Calu3 (cell line): ENCODE measurements at regions not wholly inside any gene's neighbourhood (a gene's known extent, or its start where the extent isn't known, plus 50 kb on each side); places are given as distances from the start of the nearest gene placed in this dataset.
"Not testable (repeated sequence)": the region's sequence is repeated elsewhere in the genome, so short reads cannot be mapped to it uniquely, and the experiment has no call there.

Experiments used
- BruUV-seq: library from RNA; stranded (reverse); fragments of 400-500 nt; replicated peaks from 2 replicates; lab custom pipeline; 2021; lab: Mats Ljungman, UMichigan
- CTCF ChIA-PET: fragments of 300-600 bp; sonication (Branson Sonifier 250); formaldehyde crosslinking; loops from one replicate; lab custom pipeline; 2022; ENCODE audit warnings: antibody characterized with exemption; lab: Charles Lee
- DNase-seq: peaks from one replicate; pipeline ENCODE4 v3.0.0; 2022
- H3K27ac Mint-ChIP-seq: one replicate; pipeline ENCODE4 v1.8.0; 2022; ENCODE audit warnings: mixed read lengths; ENCODE audit not compliant: unreplicated experiment
- H3K27me3 Mint-ChIP-seq: one replicate; pipeline ENCODE4 v1.8.0; 2022; ENCODE audit warnings: mixed read lengths; ENCODE audit not compliant: unreplicated experiment
- H3K36me3 Mint-ChIP-seq: one replicate; pipeline ENCODE4 v1.8.0; 2022; ENCODE audit warnings: mild to moderate bottlenecking, moderate library complexity, mixed read lengths; ENCODE audit not compliant: insufficient read depth, unreplicated experiment
- H3K4me1 Mint-ChIP-seq: one replicate; pipeline ENCODE4 v1.8.0; 2022; ENCODE audit warnings: mild to moderate bottlenecking, low read depth, mixed read lengths; ENCODE audit not compliant: unreplicated experiment
- H3K4me3 Mint-ChIP-seq: one replicate; pipeline ENCODE4 v1.8.0; 2022; ENCODE audit warnings: mild to moderate bottlenecking, low read depth, moderate library complexity, mixed read lengths; ENCODE audit not compliant: unreplicated experiment
- H3K9me3 Mint-ChIP-seq: one replicate; pipeline ENCODE4 v1.8.0; 2022; ENCODE audit warnings: low read depth, mixed read lengths; ENCODE audit not compliant: unreplicated experiment
- CTCF ChIP-seq: fragments of 200-600 bp; IDR thresholded peaks from one replicate; pipeline ENCODE4 v1.8.0; 2022; ENCODE audit warnings: antibody characterized with exemption; ENCODE audit not compliant: unreplicated experiment
- intact Hi-C: fragments of 100-400 bp; cut with micrococcal nuclease; formaldehyde crosslinking; loops from one replicate; pipeline ENCODE4 v1.10.0; 2022; ENCODE audit not compliant: unreplicated experiment

GRCh38 chr13:18971576-18972219, 209.9 kb downstream of the TUBA3C start:
- no peak for TF ChIP-seq CTCF
- CTCF ChIA-PET = no interaction called here
- H3K9me3 Mint-ChIP-seq = peaks cover under 1% of the 10 kb centered on the region
- H3K4me1 Mint-ChIP-seq = no peaks in the 10 kb centered on the region
- H3K36me3 Mint-ChIP-seq = no peaks in the 10 kb centered on the region
- H3K27ac Mint-ChIP-seq = no peak overlapping the region
- H3K27me3 Mint-ChIP-seq = no peaks in the 10 kb centered on the region
- intact Hi-C loops = no loop called here
- BruUV-seq = no TSS peak
- no peak for DNase-seq
- H3K4me3 Mint-ChIP-seq = no peak overlapping the region

- CTCF ChIA-PET = no interaction called here
- no peaks in the 10 kb centered on the region for H3K27me3 Mint-ChIP-seq
Measured at GRCh38 chr13:18965347-18965855, 216.2 kb downstream of the TUBA3C start.

GRCh38 chr13:18964942-18965341, 216.7 kb downstream of the TUBA3C start:
- peaks cover 3% of the 10 kb centered on the region for H3K9me3 Mint-ChIP-seq
- H3K27ac Mint-ChIP-seq = no peak overlapping the region
- H3K4me3 Mint-ChIP-seq = no peak overlapping the region
- TF ChIP-seq CTCF = no peak
- CTCF ChIA-PET = no interaction called here
- no peak for DNase-seq
- H3K4me1 Mint-ChIP-seq = no peaks in the 10 kb centered on the region
- no peaks in the 10 kb centered on the region for H3K27me3 Mint-ChIP-seq
- intact Hi-C loops = no loop called here
- no peaks in the 10 kb centered on the region for H3K36me3 Mint-ChIP-seq
- no TSS peak for BruUV-seq

More at GRCh38 chr13:18965347-18965855, 216.2 kb downstream of the TUBA3C start:
- Mint-ChIP-seq H3K4me1 (no peaks in the 10 kb centered on the region), H3K27ac (no peak overlapping the region), H3K9me3 (peaks cover 3% of the 10 kb centered on the region), H3K4me3 (no peak overlapping the region), H3K36me3 (no peaks in the 10 kb centered on the region)
- BruUV-seq = no TSS peak
- no peak for DNase-seq
- no peak for TF ChIP-seq CTCF
- intact Hi-C loops = no loop called here

- H3K4me3 Mint-ChIP-seq, H3K36me3 Mint-ChIP-seq, BruUV-seq, H3K27me3 Mint-ChIP-seq, DNase-seq, CTCF ChIA-PET, intact Hi-C loops, H3K4me1 Mint-ChIP-seq, H3K27ac Mint-ChIP-seq, H3K9me3 Mint-ChIP-seq: not testable (repeated sequence)
Measured at GRCh38 chr13:18963684-18964083, 217.9 kb downstream of the TUBA3C start.

GRCh38 chr13:18962168-18962734, 219.4 kb downstream of the TUBA3C start:
- H3K9me3 Mint-ChIP-seq = peaks cover 3% of the 10 kb centered on the region

More at GRCh38 chr13:18962168-18962734, 219.4 kb downstream of the TUBA3C start:
- H3K4me3 Mint-ChIP-seq = no peak overlapping the region
- no TSS peak for BruUV-seq
- no peaks in the 10 kb centered on the region for H3K36me3 Mint-ChIP-seq
- H3K4me1 Mint-ChIP-seq = no peaks in the 10 kb centered on the region
- TF ChIP-seq CTCF = no peak
- intact Hi-C loops = no loop called here
- DNase-seq = no peak
- H3K27me3 Mint-ChIP-seq = no peaks in the 10 kb centered on the region
- H3K27ac Mint-ChIP-seq = no peak overlapping the region
- CTCF ChIA-PET = no interaction called here
